ENCODE measurements at regions not wholly inside any gene's neighbourhood (a gene's known extent, or its start where the extent isn't known, plus 50 kb on each side); places are given as distances from the start of the nearest gene placed in this dataset.

DNA sequence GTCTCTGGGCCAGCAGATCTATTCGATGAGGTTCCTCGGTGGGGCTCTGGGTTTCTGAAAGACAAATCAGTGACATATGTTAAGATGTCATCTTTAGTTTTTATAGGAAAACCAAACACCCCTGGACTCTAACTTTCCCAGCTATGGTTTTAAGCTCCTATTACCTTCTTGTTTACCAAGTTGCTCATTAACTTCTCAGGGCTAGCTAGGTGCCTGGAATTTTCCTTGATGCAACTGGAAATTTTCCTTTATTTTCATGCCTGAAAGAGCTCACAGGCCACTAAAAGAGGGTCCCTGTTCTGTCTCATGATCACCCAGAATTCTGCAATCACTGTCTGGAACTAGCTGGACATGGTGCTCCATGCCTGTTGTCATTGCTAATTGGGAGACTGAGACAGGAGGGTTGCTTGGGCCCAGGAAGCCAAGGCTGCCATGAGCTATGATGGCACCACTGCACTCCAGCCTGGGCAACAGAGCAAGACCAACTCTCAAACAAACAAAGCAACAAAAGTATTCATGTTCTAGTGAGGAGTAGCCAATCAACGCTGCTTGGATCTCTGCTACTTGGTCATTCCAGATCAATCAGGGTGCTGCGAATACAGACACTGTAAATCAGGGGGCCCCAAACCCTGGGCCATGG, 1173.5 kb upstream of the AUTS2 start (continued):
- TF ChIP-seq, protein P1, sequence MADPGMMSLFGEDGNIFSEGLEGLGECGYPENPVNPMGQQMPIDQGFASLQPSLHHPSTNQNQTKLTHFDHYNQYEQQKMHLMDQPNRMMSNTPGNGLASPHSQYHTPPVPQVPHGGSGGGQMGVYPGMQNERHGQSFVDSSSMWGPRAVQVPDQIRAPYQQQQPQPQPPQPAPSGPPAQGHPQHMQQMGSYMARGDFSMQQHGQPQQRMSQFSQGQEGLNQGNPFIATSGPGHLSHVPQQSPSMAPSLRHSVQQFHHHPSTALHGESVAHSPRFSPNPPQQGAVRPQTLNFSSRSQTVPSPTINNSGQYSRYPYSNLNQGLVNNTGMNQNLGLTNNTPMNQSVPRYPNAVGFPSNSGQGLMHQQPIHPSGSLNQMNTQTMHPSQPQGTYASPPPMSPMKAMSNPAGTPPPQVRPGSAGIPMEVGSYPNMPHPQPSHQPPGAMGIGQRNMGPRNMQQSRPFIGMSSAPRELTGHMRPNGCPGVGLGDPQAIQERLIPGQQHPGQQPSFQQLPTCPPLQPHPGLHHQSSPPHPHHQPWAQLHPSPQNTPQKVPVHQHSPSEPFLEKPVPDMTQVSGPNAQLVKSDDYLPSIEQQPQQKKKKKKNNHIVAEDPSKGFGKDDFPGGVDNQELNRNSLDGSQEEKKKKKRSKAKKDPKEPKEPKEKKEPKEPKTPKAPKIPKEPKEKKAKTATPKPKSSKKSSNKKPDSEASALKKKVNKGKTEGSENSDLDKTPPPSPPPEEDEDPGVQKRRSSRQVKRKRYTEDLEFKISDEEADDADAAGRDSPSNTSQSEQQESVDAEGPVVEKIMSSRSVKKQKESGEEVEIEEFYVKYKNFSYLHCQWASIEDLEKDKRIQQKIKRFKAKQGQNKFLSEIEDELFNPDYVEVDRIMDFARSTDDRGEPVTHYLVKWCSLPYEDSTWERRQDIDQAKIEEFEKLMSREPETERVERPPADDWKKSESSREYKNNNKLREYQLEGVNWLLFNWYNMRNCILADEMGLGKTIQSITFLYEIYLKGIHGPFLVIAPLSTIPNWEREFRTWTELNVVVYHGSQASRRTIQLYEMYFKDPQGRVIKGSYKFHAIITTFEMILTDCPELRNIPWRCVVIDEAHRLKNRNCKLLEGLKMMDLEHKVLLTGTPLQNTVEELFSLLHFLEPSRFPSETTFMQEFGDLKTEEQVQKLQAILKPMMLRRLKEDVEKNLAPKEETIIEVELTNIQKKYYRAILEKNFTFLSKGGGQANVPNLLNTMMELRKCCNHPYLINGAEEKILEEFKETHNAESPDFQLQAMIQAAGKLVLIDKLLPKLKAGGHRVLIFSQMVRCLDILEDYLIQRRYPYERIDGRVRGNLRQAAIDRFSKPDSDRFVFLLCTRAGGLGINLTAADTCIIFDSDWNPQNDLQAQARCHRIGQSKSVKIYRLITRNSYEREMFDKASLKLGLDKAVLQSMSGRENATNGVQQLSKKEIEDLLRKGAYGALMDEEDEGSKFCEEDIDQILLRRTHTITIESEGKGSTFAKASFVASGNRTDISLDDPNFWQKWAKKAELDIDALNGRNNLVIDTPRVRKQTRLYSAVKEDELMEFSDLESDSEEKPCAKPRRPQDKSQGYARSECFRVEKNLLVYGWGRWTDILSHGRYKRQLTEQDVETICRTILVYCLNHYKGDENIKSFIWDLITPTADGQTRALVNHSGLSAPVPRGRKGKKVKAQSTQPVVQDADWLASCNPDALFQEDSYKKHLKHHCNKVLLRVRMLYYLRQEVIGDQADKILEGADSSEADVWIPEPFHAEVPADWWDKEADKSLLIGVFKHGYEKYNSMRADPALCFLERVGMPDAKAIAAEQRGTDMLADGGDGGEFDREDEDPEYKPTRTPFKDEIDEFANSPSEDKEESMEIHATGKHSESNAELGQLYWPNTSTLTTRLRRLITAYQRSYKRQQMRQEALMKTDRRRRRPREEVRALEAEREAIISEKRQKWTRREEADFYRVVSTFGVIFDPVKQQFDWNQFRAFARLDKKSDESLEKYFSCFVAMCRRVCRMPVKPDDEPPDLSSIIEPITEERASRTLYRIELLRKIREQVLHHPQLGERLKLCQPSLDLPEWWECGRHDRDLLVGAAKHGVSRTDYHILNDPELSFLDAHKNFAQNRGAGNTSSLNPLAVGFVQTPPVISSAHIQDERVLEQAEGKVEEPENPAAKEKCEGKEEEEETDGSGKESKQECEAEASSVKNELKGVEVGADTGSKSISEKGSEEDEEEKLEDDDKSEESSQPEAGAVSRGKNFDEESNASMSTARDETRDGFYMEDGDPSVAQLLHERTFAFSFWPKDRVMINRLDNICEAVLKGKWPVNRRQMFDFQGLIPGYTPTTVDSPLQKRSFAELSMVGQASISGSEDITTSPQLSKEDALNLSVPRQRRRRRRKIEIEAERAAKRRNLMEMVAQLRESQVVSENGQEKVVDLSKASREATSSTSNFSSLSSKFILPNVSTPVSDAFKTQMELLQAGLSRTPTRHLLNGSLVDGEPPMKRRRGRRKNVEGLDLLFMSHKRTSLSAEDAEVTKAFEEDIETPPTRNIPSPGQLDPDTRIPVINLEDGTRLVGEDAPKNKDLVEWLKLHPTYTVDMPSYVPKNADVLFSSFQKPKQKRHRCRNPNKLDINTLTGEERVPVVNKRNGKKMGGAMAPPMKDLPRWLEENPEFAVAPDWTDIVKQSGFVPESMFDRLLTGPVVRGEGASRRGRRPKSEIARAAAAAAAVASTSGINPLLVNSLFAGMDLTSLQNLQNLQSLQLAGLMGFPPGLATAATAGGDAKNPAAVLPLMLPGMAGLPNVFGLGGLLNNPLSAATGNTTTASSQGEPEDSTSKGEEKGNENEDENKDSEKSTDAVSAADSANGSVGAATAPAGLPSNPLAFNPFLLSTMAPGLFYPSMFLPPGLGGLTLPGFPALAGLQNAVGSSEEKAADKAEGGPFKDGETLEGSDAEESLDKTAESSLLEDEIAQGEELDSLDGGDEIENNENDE (IDR thresholded peaks at IDR 0.05; ENCODE audit: insufficient replicate concordance, low read length), result no peak
- TF ChIP-seq TBP (IDR thresholded peaks at IDR 0.05; ENCODE audit: low read depth, low read length) (no peak), RXRA (IDR thresholded peaks at IDR 0.05; ENCODE audit: insufficient read depth, low read depth, low read length) (no peak), CBX5 (IDR thresholded peaks at IDR 0.05; ENCODE audit: low read depth, low read length) (no peak), NRF1 (IDR thresholded peaks at IDR 0.05; ENCODE audit: low read depth, low read length) (no peak), CBX8 (IDR thresholded peaks at IDR 0.05; ENCODE audit: borderline replicate concordance, low read depth, low read length) (no peak), CREB1 (IDR thresholded peaks at IDR 0.05) (no peak), POLR2AphosphoS5 (IDR thresholded peaks at IDR 0.05; ENCODE audit: low read depth, low read length) (no peak), FOSL1 (IDR thresholded peaks at IDR 0.05; ENCODE audit: insufficient read depth, low read depth, low read length) (no peak), TEAD4 (IDR thresholded peaks at IDR 0.05; ENCODE audit: low read depth, low read length) (no peak), CTBP2 (IDR thresholded peaks at IDR 0.05; ENCODE audit: borderline replicate concordance, insufficient read depth, insufficient read length, low read length) (no peak), HDAC6 (IDR thresholded peaks at IDR 0.05; ENCODE audit: low read depth, low read length) (no peak)

Measured in H1 (cell line).